Left lung (tissue), 4 donors: ENCODE measurements at regions not wholly inside any gene's neighbourhood (a gene's known extent, or its start where the extent isn't known, plus 50 kb on each side); places are given as distances from the start of the nearest gene placed in this dataset.
"Not testable (repeated sequence)": the region's sequence is repeated elsewhere in the genome, so short reads cannot be mapped to it uniquely, and the experiment has no call there.

Source experiments
- ATAC-seq: fragments of 200-7000 bp; cut with Tn5 transposase; one replicate; pipeline ENCODE4 v1.9.1; 2020; ENCODE audit warnings: moderate library complexity
- DNase-seq, 4 donors: peaks; one replicate each; pipeline ENCODE4 v3.0.0-alpha.2; 2013 to 2020
- H3K27ac ChIP-seq, 2 donors: fragments of 200-600 bp; sonication (generic) in 1 of 2; one replicate each; pipeline versions ENCODE4 v1.5.0 to v1.8.0; 2020 to 2021
- H3K27me3 ChIP-seq, 2 donors: fragments of 200-600 bp; sonication (generic) in 1 of 2; one replicate each; pipeline versions ENCODE4 v1.5.0 to v1.8.0; 2020 to 2021
- H3K36me3 ChIP-seq, 2 donors: fragments of 200-600 bp; sonication (generic) in 1 of 2; one replicate each; pipeline versions ENCODE4 v1.5.0 to v1.8.0; 2020 to 2021
- H3K4me1 ChIP-seq, 2 donors: fragments of 200-600 bp; one replicate each; pipeline ENCODE4 v1.8.0; 2021
- H3K4me3 ChIP-seq, 2 donors: fragments of 200-600 bp; sonication (generic) in 1 of 2; one replicate each; pipeline versions ENCODE4 v1.5.0 to v1.8.0; 2020 to 2021; ENCODE audit warnings: mild to moderate bottlenecking in 1 of 2
- H3K9me3 ChIP-seq, 2 donors: fragments of 200-600 bp; sonication (generic) in 1 of 2; one replicate each; pipeline versions ENCODE4 v1.5.0 to v1.8.0; 2020 to 2021
- intact Hi-C, 2 donors: fragments of 100-400 bp; cut with DNase I; formaldehyde crosslinking; loops; one replicate each; pipeline versions ENCODE4 v1.11.2 to v1.14.2; 2022
- TF ChIP-seq, protein P1 (sequence below), 2 donors: fragments of 200-600 bp; sonication (generic) in 1 of 2; IDR thresholded peaks; one replicate each; pipeline versions ENCODE4 v1.5.0 to v1.8.0; 2021; ENCODE audit warnings: antibody characterized with exemption in 2 of 2
- donor health status: DM: no; HTN: yes; CAD: no.
- donor health status: DM: no; HTN: no; CAD: no.

DNA sequence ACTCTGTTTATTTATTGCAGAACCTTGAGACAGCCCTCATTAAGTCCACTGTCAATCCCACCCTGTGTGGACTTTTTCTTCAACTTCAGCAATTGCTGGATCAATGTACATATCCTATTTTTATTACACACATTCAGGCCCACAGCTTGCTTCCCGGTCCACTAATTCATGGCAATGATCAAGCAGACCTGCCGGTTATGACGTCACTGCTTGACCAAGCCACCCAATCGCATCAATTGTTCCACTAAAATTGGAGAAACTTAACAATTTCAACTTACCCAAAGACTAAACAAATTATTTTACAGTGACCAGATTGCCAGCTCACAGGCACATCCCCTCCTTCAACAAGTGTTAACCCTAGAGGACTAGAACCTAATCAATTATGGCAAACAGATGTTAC lies 240.4 kb upstream of the MAGEB18 start:
- no peaks in the 10 kb centered on the region for H3K36me3 ChIP-seq
- ATAC-seq (no peak), DNase-seq (no peak)
- TF ChIP-seq, protein P1, sequence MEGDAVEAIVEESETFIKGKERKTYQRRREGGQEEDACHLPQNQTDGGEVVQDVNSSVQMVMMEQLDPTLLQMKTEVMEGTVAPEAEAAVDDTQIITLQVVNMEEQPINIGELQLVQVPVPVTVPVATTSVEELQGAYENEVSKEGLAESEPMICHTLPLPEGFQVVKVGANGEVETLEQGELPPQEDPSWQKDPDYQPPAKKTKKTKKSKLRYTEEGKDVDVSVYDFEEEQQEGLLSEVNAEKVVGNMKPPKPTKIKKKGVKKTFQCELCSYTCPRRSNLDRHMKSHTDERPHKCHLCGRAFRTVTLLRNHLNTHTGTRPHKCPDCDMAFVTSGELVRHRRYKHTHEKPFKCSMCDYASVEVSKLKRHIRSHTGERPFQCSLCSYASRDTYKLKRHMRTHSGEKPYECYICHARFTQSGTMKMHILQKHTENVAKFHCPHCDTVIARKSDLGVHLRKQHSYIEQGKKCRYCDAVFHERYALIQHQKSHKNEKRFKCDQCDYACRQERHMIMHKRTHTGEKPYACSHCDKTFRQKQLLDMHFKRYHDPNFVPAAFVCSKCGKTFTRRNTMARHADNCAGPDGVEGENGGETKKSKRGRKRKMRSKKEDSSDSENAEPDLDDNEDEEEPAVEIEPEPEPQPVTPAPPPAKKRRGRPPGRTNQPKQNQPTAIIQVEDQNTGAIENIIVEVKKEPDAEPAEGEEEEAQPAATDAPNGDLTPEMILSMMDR (IDR thresholded peaks at IDR 0.05): no peak
- no peaks in the 10 kb centered on the region for H3K27me3 ChIP-seq
- H3K4me1 ChIP-seq: no peaks in the 10 kb centered on the region
- H3K4me3 ChIP-seq: no peak overlapping the region
- no peaks in the 10 kb centered on the region for H3K9me3 ChIP-seq
- no peak overlapping the region for H3K27ac ChIP-seq
- intact Hi-C loops: no loop called here

DNA sequence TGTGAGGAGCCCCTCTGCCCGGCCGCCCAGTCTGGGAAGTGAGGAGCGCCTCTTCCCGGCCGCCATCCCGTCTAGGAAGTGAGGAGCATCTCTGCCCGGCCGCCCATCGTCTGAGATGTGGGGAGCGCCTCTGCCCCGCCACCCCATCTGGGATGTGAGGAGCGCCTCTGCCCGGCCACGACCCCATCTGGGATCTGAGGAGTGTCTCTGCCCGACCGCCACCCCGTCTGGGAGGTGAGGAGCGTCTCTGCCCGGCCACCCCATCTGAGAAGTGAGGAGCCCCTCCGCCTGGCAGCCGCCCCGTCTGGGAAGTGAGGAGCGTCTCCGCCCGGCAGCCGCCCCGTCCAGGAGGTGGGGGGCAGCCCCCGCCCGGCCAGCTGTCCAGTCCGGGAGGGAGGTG lies 232.4 kb upstream of the MAGEB18 start:
- H3K27me3 ChIP-seq, H3K27ac ChIP-seq, intact Hi-C loops, H3K4me1 ChIP-seq, H3K4me3 ChIP-seq, H3K9me3 ChIP-seq, ATAC-seq, H3K36me3 ChIP-seq, DNase-seq: not testable (repeated sequence)

DNA sequence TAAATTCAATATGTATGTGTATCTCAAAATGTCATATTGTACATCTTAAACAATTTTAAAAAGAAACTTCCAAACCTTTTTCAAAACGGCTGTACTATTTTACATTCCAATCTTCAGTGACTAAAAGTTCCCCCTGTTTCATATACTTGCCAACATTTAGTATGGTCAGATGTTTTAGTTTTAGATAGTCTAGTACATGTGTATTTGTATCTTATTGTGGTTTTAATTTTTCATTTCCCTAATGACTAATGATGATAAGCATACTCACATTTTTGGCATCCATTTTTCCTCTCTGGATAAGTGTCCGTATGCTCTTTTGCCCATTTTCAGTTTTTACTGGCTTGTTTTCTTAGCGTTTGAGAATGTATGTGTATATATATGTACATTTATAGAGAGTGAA lies 212.2 kb upstream of the MAGEB18 start:
- intact Hi-C loops: no loop called here
- no peaks in the 10 kb centered on the region for H3K4me1 ChIP-seq

DNA sequence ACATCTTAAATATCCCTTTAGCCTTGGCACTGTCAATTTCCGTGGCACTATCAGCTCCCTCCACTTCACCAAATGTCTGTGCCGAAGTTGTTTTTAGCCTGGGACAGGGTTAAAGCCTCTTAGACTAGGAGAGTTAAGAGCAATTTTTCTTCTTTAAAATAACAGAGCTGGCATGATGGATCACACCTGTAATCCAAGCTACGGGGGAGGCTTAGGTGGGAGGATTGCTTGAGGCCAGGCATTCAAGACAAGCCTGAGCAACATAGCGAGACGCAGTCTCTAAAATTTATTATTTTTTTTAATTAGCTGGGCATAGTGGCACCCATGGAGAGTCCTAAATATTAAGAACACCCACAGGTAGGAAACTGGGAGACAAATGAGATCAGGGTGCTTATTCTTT lies 209.8 kb upstream of the MAGEB18 start:
- TF ChIP-seq, protein P1 (IDR thresholded peaks at IDR 0.05): no peak
- no peaks in the 10 kb centered on the region for H3K4me1 ChIP-seq
- H3K27ac ChIP-seq: no peak overlapping the region
- H3K4me3 ChIP-seq: no peak overlapping the region
- DNase-seq (no peak), ATAC-seq (no peak)
- intact Hi-C loops: no loop called here
- no peaks in the 10 kb centered on the region for H3K36me3 ChIP-seq
- no peaks in the 10 kb centered on the region for H3K27me3 ChIP-seq
- no peaks in the 10 kb centered on the region for H3K9me3 ChIP-seq

More for the DNA sequence above, 212.2 kb upstream of the MAGEB18 start:
- H3K4me3 ChIP-seq: no peak overlapping the region
- TF ChIP-seq, protein P1 (IDR thresholded peaks at IDR 0.05): no peak
- no peak for ATAC-seq
- no peak overlapping the region for H3K27ac ChIP-seq
- no peaks in the 10 kb centered on the region for H3K27me3 ChIP-seq
- no peaks in the 10 kb centered on the region for H3K9me3 ChIP-seq
- no peak for DNase-seq
- no peaks in the 10 kb centered on the region for H3K36me3 ChIP-seq

DNA sequence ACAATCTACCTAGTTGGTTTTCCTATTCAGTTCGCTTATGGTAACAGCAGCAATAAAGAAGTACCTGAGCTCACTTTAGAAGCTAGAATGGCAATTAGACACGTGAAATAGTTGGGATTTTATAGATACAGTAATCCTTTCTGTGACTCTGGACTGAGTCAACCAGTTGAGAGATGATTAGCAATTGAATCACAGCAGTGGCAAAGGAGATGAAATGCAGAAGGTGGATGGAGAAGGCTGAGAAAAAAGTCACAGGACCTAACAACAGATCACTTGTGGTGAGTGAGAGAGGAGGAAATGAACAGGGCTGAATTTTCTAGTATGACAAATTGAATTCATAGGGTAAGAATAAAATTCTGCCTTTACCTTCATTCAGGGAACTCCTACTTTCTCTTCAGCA lies 197.1 kb upstream of the MAGEB18 start:
- H3K4me1 ChIP-seq: no peaks in the 10 kb centered on the region
- DNase-seq (no peak), ATAC-seq (no peak)
- intact Hi-C loops: no loop called here
- no peaks in the 10 kb centered on the region for H3K36me3 ChIP-seq
- TF ChIP-seq, protein P1 (IDR thresholded peaks at IDR 0.05): no peak
- no peaks in the 10 kb centered on the region for H3K9me3 ChIP-seq
- H3K4me3 ChIP-seq: no peak overlapping the region
- no peaks in the 10 kb centered on the region for H3K27me3 ChIP-seq
- H3K27ac ChIP-seq: no peak overlapping the region

DNA sequence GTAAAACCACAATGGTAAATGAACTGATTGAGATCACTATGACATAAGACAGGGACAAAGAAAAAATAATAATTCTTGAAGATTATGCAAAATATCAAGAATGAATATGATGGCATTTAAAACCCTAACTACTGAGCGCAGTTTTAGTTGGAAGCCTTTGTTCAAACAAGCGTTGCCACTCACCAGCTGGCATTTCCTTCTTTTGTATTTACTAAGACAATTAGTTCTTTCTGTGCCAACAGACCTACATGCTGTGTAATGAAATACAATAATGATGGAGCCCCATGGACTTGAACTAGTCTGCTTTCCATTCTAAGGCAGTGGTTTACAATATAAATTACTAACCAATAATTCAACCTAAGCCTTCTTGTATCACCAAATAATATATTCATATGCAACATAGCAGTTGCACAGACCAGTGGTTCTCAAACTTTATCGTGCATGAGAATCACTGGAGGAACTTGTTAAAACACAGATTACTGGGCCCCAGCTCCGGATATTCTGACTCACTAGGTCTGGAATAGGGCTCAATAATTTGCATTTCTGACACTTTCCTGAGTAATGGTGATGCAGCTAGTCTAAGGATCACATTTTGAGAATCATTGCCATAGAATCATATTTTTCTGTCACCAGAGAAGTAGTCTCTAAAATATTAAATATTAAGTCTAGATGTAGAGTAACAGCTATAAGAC lies 196.4 kb upstream of the MAGEB18 start:
- intact Hi-C loops: no loop called here
- no peak overlapping the region for H3K4me3 ChIP-seq
- no peaks in the 10 kb centered on the region for H3K27me3 ChIP-seq
- no peaks in the 10 kb centered on the region for H3K9me3 ChIP-seq
- H3K36me3 ChIP-seq: no peaks in the 10 kb centered on the region
- no peak overlapping the region for H3K27ac ChIP-seq
- TF ChIP-seq, protein P1 (IDR thresholded peaks at IDR 0.05): no peak
- no peak for ATAC-seq
- no peak for DNase-seq
- H3K4me1 ChIP-seq: no peaks in the 10 kb centered on the region
